ENCODE measurements at regions not wholly inside any gene's neighbourhood (a gene's known extent, or its start where the extent isn't known, plus 50 kb on each side); places are given as distances from the start of the nearest gene placed in this dataset.
A peak's percentile ranks its signal among the peaks of the same experiment; 100 is the strongest.
"Not testable (repeated sequence)": the region's sequence is repeated elsewhere in the genome, so short reads cannot be mapped to it uniquely, and the experiment has no call there.

DNA sequence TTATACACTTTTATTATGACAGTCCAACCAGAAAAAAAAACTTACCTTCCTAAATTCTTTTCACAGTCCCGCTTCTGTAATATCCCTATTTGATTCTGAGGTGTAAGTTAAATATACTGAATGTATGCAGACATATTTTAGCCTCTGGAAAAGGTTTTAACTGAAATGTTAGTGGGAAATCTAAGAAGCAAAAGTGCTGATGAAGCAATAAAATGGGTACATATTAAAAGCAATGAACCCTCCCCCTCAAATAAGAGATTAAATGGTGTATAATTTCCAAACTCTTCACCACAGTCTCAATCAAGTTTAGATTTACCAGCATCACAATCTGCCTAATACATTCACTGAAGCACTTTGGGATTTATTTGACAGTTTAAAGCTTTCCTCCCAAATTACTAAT, 688.3 kb upstream of the DIAPH2 start:
- no peak for DNase-seq

DNA sequence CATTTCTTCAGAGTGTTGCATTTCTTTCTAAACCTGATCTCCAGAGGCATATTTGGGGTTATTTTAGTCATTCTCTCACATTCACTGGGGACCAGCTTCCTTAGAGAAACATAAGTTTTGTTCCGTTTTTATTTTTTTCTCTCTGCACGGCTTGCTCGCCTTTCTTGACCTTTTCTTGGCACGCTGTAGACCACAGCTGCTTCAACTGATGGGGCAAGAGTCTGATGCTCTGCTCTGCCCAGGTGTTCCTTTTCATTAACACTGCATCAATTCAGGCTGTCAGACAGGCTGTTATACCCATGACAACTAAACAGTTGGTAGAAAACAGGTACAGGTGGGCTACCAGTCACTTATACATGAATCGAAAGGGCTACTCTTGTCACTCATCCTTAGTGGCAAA, 682.2 kb upstream of the DIAPH2 start:
- DNase-seq: no peak

DNA sequence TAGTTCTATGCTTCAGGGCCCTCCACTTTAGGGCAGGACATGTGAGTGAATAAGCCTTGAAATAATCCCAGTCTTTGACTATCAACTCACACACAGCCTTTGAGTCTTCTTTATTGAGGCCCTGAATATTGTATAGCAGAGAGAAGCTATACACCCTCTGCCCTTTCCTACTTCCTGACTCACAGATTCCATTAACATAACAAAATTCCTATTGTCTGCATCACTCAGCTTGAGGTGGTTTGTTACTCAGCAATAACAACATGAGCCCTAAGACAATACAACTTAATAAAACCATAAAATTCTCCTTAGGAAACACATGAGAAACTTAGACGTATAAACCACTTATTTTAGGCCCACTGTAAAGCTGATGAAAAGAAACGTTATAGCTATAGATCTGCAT, 680.3 kb upstream of the DIAPH2 start:
- DNase-seq: peak; percentile 1

DNA sequence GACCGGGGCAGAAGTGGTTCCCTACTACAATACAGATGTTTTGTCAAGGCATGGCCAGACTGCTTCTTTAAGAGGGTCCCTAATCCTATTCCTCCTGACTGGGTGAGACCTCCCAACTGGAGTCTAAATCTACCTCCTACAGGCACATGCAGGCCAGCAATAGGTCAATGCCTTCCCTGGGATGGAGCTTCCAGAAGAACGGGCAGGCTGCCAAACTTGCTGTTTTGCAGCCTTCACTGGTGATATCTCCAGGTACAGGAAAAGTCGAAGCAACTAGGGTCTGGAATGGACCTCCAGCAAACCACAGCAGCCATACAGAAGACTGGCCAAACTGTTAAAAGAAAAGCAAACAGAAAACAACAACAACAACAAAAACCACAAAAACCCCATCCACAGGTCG, 678.4 kb upstream of the DIAPH2 start:
- no peak for DNase-seq

DNA sequence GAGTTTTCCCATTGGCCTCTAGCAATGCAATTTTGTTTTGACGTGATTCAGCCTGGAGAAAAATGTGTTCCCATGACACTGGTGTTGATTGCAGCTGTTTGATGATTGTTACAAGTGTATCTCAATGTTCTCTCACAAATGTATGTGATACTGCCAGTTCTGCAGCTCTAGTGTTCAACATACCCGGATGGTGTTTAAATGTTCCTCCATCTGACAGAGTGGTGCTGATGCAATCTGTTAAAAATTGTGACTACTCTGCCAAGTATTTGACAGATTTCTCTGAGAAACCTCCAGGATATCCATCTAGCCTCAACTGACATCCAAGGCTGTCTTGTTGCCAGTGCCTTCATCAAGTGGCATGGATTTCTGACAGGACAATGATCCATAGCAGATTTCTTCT, 657.2 kb upstream of the DIAPH2 start:
- DNase-seq: no peak

DNA sequence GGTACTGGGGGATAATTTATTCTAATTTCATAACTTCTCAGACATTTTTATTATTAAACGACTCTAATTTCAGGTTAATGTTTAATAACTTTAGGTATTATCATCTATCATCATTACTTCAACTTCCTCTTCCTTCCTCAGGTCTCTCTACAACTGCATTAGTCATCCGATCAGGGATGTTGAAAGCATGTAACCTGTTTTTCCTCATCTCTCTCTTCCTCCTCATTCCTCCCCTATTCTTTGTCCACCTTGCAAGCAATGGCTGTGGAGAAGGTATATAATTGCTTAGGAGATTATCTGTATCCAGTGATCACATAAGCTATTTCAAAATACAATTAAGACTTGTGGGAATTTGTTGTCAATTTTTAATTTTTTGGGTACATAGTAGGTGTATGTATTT, 632.6 kb upstream of the DIAPH2 start:
- no peak for DNase-seq

DNA sequence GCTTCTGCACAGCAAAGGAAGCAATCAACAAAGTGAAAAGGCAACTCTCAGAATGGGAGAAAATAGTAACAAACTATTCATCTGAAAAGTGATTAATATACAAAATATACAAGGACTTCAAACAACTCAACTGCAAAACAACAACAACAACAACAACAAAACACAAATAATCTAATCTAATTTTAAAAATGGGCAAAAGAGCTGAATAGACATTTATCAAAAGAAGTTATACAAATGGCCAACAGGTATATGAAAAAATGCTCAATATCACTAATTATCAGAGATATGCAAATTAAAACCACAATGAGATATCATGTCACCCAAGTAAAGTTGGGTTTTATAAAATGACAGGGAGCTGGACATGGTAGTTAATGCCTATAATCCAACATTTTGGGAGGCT, 602.8 kb upstream of the DIAPH2 start:
- DNase-seq: no peak

DNA sequence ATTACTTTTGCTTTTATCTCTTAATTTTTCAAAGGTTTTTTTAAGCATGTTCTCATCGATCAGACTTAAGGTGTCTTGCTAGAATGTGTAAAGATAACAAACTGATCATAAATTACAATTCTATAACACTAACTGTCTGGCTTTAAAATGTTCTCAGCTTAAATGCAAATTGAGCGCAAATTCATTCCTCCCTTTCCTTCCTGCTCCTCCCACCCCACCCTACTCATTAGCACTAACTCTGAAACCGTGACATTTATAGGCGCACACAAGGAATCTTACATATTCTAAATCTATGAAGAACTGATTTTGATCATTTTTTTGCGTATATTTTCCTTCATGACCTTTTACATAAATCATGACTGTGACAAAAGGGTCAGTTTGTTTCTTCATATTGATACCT, 590.0 kb upstream of the DIAPH2 start:
- no peak for DNase-seq

DNA sequence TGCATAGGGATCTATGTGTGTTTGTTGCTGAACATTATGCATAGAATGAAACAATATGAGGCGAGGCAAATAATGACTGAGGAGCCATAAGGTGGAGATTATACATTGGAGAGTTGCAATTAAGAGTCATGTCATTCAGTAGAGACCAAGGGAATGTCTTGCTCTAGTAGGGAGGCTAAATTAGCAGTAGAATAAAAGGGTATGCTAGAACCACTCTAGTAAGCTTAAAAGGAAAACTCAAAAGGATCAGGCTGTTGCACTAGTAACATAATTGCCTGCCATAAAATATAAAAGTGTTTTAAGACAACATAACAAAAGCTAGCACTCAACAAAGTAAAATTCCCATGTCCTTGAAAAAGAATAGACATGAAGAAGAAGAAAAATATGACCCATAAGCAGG, 586.2 kb upstream of the DIAPH2 start:
- DNase-seq: no peak

DNA sequence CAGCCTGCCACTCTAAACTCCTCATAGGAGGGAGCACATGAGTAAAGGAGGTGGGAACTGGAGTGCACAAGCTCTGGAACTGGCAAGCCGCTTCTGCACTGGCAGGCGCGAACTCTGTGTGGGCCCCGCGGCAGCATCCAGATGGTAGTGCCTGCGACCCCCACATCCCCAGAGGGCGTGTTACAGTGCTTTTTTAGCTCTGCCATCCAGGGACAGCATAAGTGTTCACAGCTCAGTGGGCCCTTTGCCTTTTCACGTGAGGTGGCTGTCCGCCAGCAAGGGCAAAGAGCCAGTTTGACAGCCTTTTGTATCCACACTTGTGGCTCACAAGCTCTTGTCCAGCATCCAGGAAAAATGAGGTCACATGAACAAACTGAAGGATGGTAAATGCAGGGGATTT, 581.6 kb upstream of the DIAPH2 start:
- DNase-seq: no peak

DNA sequence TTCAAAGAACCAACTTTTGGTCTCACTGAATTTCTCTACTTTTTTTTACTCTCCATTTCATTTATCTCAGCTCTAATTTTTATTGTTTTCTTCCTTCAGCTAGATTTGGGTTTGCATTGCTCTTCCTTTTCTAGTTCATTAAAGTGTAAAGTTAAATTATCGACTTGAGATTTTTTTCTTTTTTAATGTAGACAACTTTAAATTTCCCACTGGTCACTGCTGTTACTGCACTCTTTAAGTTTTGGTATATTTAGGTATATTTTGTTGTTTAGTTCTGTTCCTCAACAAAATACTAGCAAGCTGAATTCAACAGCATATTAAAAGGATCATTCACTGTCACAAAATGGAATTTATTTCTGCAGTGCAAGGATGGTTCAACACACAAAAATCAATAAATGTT, 572.0 kb upstream of the DIAPH2 start:
- DNase-seq: no peak

DNA sequence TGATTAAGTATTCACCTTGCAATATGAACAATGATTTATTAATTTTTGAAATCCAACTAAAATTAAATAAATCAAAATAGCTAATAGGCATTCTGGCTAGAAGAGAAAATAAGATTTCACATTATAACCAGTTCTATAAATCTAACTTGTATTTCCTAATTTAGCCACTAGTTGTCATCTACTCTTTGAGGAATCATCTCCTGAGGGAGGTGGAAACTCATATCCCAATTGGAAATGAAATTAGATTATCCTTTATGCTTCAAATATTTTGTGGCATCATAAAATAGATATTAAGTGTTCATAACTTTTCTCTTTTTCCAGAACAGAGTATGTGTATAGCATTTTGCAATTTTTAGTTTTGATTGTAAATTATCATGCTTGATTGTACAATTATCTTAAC, 558.5 kb upstream of the DIAPH2 start:
- DNase-seq: no peak

DNA sequence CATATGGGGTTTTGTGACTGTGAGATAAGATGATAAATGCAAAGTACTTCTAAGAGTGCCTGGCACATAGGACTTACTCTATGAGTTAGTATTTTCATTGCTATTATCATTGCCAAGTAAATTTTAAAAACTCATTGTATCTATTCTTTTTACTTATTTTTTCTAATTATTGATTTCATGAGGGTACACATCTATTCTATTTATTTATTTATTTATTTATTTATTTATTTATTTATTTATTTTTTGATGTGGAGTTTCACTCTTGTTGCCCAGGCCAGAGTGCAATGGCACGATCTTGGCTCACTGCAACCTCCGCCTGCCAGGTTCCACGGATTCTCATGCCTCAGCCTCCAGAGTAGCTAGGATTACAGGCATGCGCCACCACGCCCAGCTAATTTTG, 556.6 kb upstream of the DIAPH2 start:
- not testable (repeated sequence) for DNase-seq

DNA sequence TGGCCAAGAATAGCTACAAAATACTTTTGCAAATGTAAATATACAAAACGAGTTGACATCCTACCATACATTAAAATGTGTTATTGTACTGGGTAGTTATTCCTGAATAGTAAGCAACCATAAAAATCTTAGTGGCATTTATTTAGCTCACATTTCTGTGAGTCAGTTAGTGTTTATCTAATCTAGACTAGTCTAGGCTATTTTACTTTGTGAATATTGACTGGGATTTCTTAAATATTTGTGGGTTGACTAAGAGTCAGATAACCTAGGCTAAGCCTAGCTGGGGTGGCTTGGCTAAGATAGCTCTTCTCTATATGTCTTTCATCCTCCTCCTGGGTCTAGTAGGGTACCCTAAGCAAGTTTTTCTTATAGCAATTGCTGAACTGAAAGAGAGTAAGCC, 543.8 kb upstream of the DIAPH2 start:
- DNase-seq: no peak

DNA sequence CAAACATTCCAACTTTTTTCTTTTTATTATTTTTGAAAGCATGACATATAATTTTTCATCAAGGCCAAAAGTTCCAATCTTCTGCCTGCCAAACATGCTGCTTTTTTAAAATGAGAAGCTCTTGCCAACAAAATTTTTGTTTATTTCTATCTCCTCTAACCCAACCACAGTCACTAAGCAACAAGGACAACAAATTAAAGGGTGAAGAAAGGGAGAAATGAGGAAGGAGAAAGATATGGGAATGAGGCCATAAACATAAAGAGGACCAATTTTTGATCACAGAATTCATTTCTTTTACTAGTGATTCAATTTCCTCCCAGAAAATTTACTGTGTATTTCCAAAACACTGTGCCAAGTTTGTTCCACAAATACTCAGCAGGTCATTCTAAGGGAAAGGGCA, 537.0 kb upstream of the DIAPH2 start:
- DNase-seq: no peak

DNA sequence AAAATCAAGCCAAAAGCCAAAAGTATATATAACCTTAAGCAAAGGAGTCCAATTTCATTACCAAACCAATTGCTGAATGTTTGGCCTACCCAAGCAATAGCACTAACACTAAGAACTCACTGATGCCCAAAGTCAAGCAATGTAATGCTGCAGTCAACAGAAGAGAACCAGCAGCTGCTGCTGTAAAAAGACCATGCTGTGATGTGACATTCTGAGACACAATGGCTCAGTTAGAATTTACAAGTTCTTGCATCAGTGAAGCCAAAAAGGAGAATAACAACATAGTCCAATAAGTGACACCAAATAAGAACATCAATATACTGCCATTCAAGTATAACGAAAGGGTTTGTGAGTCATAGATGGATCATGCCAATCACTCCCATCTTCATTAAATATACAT, 514.0 kb upstream of the DIAPH2 start:
- no peak for DNase-seq

DNA sequence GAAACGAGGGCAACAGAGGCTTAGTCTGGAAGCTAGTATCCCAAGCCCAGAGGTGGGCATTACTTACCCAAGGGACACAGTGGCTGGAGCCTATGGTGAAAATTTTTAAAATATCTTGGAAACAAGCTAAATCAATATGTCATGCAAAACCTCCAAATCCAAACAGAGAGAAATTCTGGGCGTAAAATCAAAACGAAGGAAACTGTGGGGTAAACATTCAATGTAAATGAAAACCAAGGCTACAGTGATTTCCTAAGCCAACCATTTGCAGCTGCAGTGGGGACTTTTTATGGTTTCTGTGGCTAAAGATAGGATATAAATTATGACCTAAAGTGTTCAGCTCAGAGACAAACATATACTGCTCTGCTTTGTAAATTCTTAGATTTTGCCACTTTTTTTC, 507.7 kb upstream of the DIAPH2 start:
- no peak for DNase-seq

DNA sequence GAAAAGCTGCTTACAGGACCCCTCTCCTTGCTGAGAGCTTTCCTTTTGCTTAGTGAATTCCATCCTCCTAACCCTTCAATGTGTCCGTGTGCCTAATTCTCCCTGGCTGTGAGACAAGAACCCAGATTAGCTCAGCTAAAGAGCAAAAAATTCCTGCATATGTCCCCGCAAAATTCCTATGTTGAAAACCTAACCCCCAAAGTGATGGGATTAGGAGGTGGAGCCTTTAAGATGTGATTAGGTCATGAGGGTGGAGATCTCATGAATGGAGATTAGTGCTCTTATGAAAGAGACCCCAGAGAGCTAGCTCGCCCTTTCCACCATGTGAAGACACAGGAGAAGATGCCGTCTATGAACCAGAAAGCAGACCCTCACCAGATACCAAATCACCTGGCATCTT, 503.0 kb upstream of the DIAPH2 start:
- DNase-seq: no peak

DNA sequence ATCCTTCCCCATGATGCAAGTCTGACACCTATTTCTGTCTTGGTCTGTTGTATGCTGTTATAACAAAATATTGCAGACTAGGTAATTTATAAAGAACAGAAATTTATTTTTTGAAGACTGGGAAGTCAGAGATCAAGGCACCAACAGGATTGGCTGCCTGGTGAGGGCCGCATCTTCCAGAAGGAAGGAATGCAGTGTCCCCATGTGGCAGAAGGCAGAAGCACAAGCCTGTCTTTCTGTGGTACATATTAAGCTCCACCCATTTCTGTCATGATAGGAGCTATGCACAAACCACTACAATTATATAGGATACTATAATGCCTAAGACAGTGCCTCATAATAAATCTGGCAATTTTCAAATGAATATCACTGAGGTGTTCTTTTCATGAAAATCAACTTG, 502.3 kb upstream of the DIAPH2 start:
- DNase-seq: peak; percentile 0

DNA sequence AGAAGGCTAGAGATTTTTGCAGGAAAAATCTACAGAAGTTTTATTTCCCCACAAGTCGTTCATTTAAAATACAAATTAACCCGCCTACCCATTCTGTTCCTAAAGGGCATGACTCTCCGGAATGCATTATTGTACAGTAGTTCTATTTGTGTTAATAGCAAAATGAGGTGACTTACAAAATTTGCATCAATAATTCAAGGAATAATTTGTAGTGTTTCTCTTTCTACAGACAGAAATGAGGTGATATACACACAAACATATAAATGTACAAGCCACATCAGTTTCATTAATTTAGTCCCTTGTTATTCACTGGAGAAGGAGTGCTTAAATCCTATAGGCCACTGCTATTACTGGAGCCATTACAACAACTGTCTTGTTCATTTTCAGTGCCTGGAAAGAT, 501.3 kb upstream of the DIAPH2 start:
- no peak for DNase-seq

DNA sequence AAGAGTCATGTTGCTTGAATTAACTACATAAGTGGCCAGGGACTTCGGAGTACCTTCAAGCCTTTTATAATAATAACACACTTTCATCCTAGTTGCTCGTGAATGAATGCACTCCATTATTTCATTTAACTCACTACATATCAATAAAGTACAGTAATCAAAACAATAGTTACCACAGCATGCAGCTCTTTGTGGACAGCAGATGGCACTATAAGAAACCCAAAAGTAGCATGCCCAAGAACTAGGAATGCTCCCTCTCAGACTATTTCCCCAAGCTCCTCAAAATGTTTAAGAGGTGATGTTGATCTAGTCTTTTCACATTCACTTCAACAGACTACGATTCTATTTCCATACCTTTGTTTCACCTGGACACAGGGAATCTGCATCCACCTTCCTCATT, 500.8 kb upstream of the DIAPH2 start:
- no peak for DNase-seq

DNA sequence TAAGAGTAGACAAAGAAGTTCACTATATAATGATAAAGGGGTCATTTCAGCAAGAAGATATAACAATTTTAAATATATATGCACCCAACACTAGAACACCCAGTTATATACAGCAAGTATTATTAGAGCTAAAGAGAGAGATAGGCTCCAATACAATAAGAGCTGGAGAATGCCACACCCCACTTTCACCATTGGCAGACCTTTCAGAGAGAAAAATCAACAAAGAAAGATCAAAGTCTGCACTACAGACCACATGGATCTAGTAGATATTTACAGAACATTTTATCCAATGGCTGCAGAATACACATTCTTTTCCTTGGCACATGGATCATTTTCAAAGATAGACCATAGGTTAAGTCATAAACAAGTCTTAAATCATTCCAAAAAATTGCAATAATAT, 479.7 kb upstream of the DIAPH2 start:
- no peak for DNase-seq

DNA sequence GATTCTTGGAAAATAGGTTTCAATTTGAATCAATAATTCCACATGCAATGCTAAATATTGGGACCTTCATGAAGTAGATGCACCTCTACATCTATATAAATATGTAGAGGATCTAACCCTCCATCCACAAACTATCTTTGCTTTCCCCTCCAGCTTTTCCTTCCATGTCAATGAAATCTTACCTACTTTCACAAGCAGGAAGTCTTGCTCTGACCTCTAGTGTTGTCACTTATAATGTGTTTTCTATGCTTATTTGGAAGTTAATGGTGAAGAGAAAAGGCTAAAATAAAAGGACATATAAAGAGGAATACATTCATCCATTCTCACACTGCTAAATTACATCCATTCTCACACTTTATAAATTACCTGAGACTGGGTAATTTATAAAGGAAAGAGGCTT, 472.7 kb upstream of the DIAPH2 start:
- DNase-seq: no peak

DNA sequence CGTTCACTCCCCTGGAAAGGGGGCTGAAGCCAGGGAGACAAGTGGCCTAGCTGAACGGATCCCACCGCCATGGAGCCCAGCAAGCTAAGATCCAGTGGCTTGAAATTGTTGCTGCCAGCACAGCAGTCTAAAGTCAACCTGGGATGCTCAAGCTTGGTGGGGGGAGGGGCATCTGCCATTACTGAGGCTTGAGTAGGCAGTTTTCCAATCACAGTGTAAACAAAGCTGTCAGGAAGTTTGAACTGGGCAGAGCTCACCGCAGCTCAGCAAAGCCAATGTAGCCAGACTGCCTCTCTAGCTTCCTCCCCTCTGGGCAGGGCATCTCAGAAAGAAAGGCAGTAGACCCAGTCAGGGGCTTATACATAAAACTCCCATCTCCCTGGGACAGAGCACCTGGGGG, 470.0 kb upstream of the DIAPH2 start:
- DNase-seq: not testable (repeated sequence)

DNA sequence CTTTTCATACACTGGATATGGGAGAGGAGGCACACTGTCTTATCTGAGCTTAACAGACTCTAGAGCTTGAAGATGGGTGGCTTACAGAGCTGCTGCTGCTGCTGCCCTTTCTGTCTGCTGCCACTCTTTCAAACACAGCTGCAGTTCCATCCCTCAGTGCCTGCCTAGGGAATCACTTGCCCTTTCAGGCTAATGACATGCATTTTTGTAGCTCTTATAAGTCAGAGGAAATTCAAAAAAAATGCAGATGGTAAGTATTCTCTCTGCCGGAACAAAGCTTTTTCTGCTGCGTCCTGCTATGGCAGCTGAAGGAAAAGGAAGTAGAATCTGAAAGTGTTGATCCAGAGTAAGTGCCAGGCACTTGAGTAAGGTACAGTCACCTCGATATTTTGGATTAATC, 460.4 kb upstream of the DIAPH2 start:
- no peak for DNase-seq

DNA sequence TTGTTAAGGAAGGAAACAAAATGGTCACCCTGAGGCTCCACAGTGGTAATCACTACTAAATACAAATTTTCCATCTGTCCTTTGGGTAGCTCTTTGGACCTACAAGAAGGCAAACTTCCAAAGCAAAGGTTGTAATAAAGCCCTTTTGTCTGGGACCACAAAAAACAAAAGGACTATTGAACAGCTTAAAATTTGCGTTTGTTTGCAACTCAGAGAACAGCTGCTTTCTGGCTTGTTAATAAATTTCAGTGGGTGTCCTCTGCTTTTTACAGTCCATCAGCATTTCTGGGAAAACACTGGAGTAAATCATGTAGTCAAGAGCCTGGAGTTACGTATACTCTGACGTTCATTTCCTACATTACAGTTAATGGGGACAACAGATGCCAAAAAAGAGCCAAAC, 439.7 kb upstream of the DIAPH2 start:
- DNase-seq: no peak

DNA sequence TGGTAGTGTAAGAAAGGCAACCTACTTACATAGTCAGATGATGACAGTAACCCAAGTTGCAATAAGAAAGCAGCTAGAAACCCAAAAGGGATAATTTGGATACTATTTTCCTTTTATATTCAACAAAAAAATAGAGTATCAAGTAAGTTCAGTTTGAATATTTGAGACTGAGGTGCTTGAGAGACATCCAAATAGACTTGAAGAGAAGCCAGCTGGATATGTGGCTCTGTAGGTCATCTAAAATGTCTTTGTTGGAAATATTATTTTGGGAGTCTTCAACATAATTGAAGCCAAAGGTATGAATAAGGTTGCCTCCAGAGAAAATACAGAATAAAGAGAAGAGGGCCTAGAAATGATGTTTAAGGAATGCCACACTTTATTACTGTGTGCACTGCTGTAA, 438.2 kb upstream of the DIAPH2 start:
- DNase-seq: no peak

Data from EL (cell line).